HG03520 (cell line): ENCODE measurements at regions not wholly inside any gene's neighbourhood (a gene's known extent, or its start where the extent isn't known, plus 50 kb on each side); places are given as distances from the start of the nearest gene placed in this dataset.
"Not testable (repeated sequence)": the region's sequence is repeated elsewhere in the genome, so short reads cannot be mapped to it uniquely, and the experiment has no call there.

ENCODE experiments used
- ATAC-seq: cut with Tn5 transposase; IDR thresholded peaks from one replicate; pipeline ENCODE4 v1.9.1; 2021; ENCODE audit warnings: mild to moderate bottlenecking, moderate library complexity; ENCODE audit not compliant: unreplicated experiment

- no peak for ATAC-seq
These were observed 356.4 kb upstream of the GOT2 start for GRCh38 chr16:59090541-59090940.

- ATAC-seq, result no peak
These were observed 354.3 kb upstream of the GOT2 start for GRCh38 chr16:59088431-59088830.

- ATAC-seq, result no peak
These were observed 353.5 kb upstream of the GOT2 start for GRCh38 chr16:59087641-59088040.

GRCh38 chr16:59067205-59067604, 333.1 kb upstream of the GOT2 start:
- ATAC-seq, result no peak

- ATAC-seq, result no peak
These were observed 326.1 kb upstream of the GOT2 start for GRCh38 chr16:59060207-59060606.

- ATAC-seq, result no peak
These were observed 324.1 kb upstream of the GOT2 start for GRCh38 chr16:59058250-59058649.

GRCh38 chr16:59053911-59054310, 319.8 kb upstream of the GOT2 start:
- ATAC-seq, result no peak

GRCh38 chr16:59052231-59052630, 318.1 kb upstream of the GOT2 start:
- ATAC-seq, result no peak

- no peak for ATAC-seq
These were observed 314.8 kb upstream of the GOT2 start for GRCh38 chr16:59048876-59049275.

- no peak for ATAC-seq
These were observed 313.0 kb upstream of the GOT2 start for GRCh38 chr16:59047114-59047513.

- ATAC-seq, result no peak
These were observed 312.2 kb upstream of the GOT2 start for GRCh38 chr16:59046335-59046734.

GRCh38 chr16:59045501-59045900, 311.4 kb upstream of the GOT2 start:
- ATAC-seq, result no peak

GRCh38 chr16:59044616-59045015, 310.5 kb upstream of the GOT2 start:
- ATAC-seq, result no peak

GRCh38 chr16:59042301-59042700, 308.2 kb upstream of the GOT2 start:
- ATAC-seq, result no peak

GRCh38 chr16:59039066-59039720, 305.1 kb upstream of the GOT2 start:
- ATAC-seq, result no peak

GRCh38 chr16:59030923-59031485, 296.9 kb upstream of the GOT2 start:
- no peak for ATAC-seq

- ATAC-seq, result no peak
These were observed 287.6 kb upstream of the GOT2 start for GRCh38 chr16:59021751-59022150.

- ATAC-seq, result no peak
These were observed 279.8 kb upstream of the GOT2 start for GRCh38 chr16:59013930-59014329.

- ATAC-seq, result no peak
These were observed 265.6 kb upstream of the GOT2 start for GRCh38 chr16:58999762-59000161.

- ATAC-seq, result not testable (repeated sequence)
These were observed 258.6 kb upstream of the GOT2 start for GRCh38 chr16:58992755-58993154.

- ATAC-seq, result not testable (repeated sequence)
These were observed 249.3 kb upstream of the GOT2 start for GRCh38 chr16:58983181-58983965.

GRCh38 chr16:58970775-58971174, 236.7 kb upstream of the GOT2 start:
- ATAC-seq, result peak; percentile 74
